Astrocyte (in vitro differentiated cells and primary cell): ENCODE measurements at regions not wholly inside any gene's neighbourhood (a gene's known extent, or its start where the extent isn't known, plus 50 kb on each side); places are given as distances from the start of the nearest gene placed in this dataset.

ENCODE experiments used
- DNase-seq: peaks from one replicate; pipeline ENCODE4 v3.0.0-alpha.2; 2010; ENCODE audit warnings: low read depth
- FAIRE-seq: peaks from 2 replicates; lab custom pipeline; 2011; peaks lifted over from hg19 to GRCh38; lab: Jason Lieb, UNC
- H2AFZ ChIP-seq: 2 replicates; pipeline ENCODE4 v1.6.0; 2012; ENCODE audit warnings: low read depth, low read length, inconsistent platforms
- H3K27ac ChIP-seq: 2 replicates; pipeline ENCODE4 v1.5.1; 2011; ENCODE audit warnings: low read depth, low read length, inconsistent platforms
- H3K27me3 ChIP-seq: 2 replicates; pipeline ENCODE4 v1.6.0; 2011; ENCODE audit warnings: low read length, inconsistent platforms; ENCODE audit not compliant: insufficient read depth
- H3K36me3 ChIP-seq: 2 replicates; pipeline ENCODE4 v1.5.1; 2011; ENCODE audit warnings: low read length, inconsistent platforms; ENCODE audit not compliant: insufficient read depth
- H3K4me1 ChIP-seq: 2 replicates; pipeline ENCODE4 v1.5.1; 2011; ENCODE audit warnings: low read length, inconsistent platforms; ENCODE audit not compliant: insufficient read depth
- H3K4me2 ChIP-seq: 2 replicates; pipeline ENCODE4 v1.6.0; 2012; ENCODE audit warnings: low read length, inconsistent platforms
- H3K4me3 ChIP-seq: 2 replicates; pipeline ENCODE4 v1.5.1; 2011; ENCODE audit warnings: low read depth, mild to moderate bottlenecking, low read length, inconsistent platforms; ENCODE audit not compliant: insufficient read depth
- H3K79me2 ChIP-seq: 2 replicates; pipeline ENCODE4 v1.6.0; 2012; ENCODE audit warnings: mild to moderate bottlenecking, low read length, inconsistent platforms; ENCODE audit not compliant: insufficient read depth
- H3K9ac ChIP-seq: 2 replicates; pipeline ENCODE4 v1.6.0; 2012; ENCODE audit warnings: mild to moderate bottlenecking, low read length, inconsistent platforms
- H3K9me3 ChIP-seq: 2 replicates; pipeline ENCODE4 v1.5.1; 2012; ENCODE audit warnings: low read depth, mild to moderate bottlenecking, low read length, inconsistent platforms; ENCODE audit not compliant: insufficient read depth
- H4K20me1 ChIP-seq: 2 replicates; pipeline ENCODE4 v1.6.0; 2012; ENCODE audit warnings: low read length, inconsistent platforms; ENCODE audit not compliant: insufficient read depth
- H3K27ac Mint-ChIP-seq: one replicate; pipeline ENCODE4 v1.8.0; 2021; ENCODE audit warnings: mild to moderate bottlenecking, mixed read lengths; ENCODE audit not compliant: unreplicated experiment
- H3K27me3 Mint-ChIP-seq: one replicate; pipeline ENCODE4 v1.8.0; 2021; ENCODE audit warnings: low read depth, mixed read lengths; ENCODE audit not compliant: unreplicated experiment
- H3K36me3 Mint-ChIP-seq: one replicate; pipeline ENCODE4 v1.8.0; 2021; ENCODE audit warnings: low read depth, mixed read lengths; ENCODE audit not compliant: unreplicated experiment
- H3K4me1 Mint-ChIP-seq: one replicate; pipeline ENCODE4 v1.8.0; 2021; ENCODE audit warnings: low read depth, mixed read lengths; ENCODE audit not compliant: unreplicated experiment
- H3K4me3 Mint-ChIP-seq: one replicate; pipeline ENCODE4 v1.8.0; 2021; ENCODE audit warnings: mild to moderate bottlenecking, moderate library complexity, mixed read lengths; ENCODE audit not compliant: unreplicated experiment
- H3K9me3 Mint-ChIP-seq: one replicate; pipeline ENCODE4 v1.8.0; 2021; ENCODE audit warnings: mild to moderate bottlenecking, mixed read lengths; ENCODE audit not compliant: unreplicated experiment
- EZH2 ChIP-seq: IDR thresholded peaks from 2 replicates; pipeline ENCODE4 v1.6.1; 2012; ENCODE audit warnings: mild to moderate bottlenecking, low read length, inconsistent platforms; ENCODE audit not compliant: insufficient read depth
- TF ChIP-seq, protein P1 (sequence below): IDR thresholded peaks from 2 replicates; pipeline ENCODE4 v1.5.1; 2011; ENCODE audit warnings: low read depth, mild to moderate bottlenecking, inconsistent platforms, low read length, moderate library complexity; ENCODE audit not compliant: insufficient read depth

DNA sequence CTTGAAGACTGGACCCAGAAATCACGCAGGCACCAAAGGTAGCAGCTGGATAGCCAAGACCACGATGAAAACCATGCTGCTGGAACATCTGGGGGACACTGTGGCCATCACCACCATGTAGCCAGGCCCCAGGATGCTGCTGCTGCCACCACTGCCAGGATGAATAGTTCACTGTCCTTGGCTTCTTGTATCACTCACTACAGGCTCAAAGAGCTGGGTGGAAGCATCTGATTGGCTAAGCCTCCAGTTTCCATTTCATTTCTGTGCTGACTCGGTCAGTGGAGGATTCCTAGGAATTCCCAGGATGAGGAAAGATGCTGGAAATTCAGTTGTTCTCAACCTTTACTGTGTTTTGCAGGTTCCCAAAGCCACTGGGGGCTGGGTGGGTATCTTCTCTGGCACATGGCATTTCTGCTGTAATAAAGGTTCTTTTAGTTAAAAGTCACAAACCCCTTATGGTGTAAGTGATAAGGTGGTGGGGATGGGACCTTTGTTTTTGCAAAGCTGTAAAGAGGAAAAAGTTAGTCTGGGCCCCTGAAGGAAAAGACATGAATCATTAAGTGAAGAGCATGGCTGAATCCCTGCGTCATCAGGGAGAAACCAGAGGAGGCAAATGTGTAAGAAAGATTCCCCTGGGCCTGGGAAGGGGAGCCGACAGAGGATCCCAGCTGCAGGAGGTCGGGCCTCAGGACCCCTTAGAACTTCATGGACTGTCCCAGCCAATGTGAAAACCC is 57.7 kb upstream of the SMOX start:
- TF ChIP-seq EZH2 = no peak
- TF ChIP-seq, protein P1, sequence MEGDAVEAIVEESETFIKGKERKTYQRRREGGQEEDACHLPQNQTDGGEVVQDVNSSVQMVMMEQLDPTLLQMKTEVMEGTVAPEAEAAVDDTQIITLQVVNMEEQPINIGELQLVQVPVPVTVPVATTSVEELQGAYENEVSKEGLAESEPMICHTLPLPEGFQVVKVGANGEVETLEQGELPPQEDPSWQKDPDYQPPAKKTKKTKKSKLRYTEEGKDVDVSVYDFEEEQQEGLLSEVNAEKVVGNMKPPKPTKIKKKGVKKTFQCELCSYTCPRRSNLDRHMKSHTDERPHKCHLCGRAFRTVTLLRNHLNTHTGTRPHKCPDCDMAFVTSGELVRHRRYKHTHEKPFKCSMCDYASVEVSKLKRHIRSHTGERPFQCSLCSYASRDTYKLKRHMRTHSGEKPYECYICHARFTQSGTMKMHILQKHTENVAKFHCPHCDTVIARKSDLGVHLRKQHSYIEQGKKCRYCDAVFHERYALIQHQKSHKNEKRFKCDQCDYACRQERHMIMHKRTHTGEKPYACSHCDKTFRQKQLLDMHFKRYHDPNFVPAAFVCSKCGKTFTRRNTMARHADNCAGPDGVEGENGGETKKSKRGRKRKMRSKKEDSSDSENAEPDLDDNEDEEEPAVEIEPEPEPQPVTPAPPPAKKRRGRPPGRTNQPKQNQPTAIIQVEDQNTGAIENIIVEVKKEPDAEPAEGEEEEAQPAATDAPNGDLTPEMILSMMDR = no peak
- Histone ChIP-seq H3K27me3 (no peaks in the 10 kb centered on the region), H3K4me3 (no peak overlapping the region), H3K4me1 (peaks cover 16% of the 10 kb centered on the region), H3K9me3 (no peaks in the 10 kb centered on the region), H2AFZ (peak overlapping the region; percentile 50), H3K9ac (peak overlapping the region; percentile 86), H3K27ac (peak overlapping the region; percentile 96), H3K4me2 (peak overlapping the region; percentile 51), H3K79me2 (no peaks in the 10 kb centered on the region), H4K20me1 (no peaks in the 10 kb centered on the region), H3K36me3 (no peaks in the 10 kb centered on the region)
- Mint-ChIP-seq H3K27ac (peak overlapping the region; percentile 83), H3K9me3 (peaks cover 7% of the 10 kb centered on the region), H3K4me1 (peaks cover 13% of the 10 kb centered on the region), H3K4me3 (peak overlapping the region; percentile 35), H3K27me3 (no peaks in the 10 kb centered on the region), H3K36me3 (no peaks in the 10 kb centered on the region)
- FAIRE-seq = peak; percentile 5
- peak; percentile 90 for DNase-seq

DNA sequence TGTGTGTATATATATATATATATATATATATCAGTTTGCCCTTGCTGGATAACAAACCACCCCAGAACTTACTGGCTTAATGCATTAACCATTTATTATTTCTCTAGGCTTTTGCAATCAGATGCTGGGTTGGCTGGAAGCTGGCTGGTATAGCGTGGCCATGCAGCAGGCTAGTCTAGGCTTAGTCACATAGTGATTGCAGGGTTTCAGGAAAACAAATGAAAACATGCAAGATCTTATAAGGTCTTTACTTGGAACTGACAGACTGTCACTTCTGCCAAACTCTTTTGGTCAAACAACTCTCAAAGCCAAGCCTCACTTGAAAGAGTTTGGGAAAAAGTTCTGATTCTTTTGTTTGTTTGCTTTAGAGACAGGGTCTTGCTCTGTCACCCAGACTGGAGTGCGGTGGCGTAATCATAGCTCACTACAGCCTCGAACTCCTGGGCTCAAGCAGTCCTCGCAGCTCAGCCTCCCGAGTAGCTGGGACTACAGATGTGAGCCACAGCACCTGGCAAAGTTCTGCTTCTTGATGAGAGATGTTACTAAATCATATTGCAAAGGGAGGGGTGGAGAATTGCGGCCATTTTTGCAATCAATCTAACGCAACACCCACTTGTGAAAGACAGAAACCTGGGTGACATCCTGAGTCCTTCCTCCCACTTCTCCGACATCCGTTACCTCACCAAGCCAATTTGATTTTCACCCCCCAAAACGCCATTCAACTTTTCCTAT is 58.7 kb upstream of the SMOX start:
- no peak for FAIRE-seq
- no peaks in the 10 kb centered on the region for H3K79me2 ChIP-seq
- no peak overlapping the region for H2AFZ ChIP-seq
- TF ChIP-seq, protein P1 = no peak
- TF ChIP-seq EZH2 = no peak
- H3K27me3 ChIP-seq = no peaks in the 10 kb centered on the region
- peaks cover 16% of the 10 kb centered on the region for H3K4me1 ChIP-seq
- Mint-ChIP-seq H3K27me3 (no peaks in the 10 kb centered on the region), H3K4me3 (peak overlapping the region; percentile 64), H3K36me3 (no peaks in the 10 kb centered on the region), H3K4me1 (peaks cover 13% of the 10 kb centered on the region), H3K27ac (peak overlapping the region; percentile 41), H3K9me3 (peaks cover 5% of the 10 kb centered on the region)
- H3K9ac ChIP-seq = peak overlapping the region; percentile 86
- no peak overlapping the region for H3K4me3 ChIP-seq
- no peaks in the 10 kb centered on the region for H3K9me3 ChIP-seq
- H3K4me2 ChIP-seq = peak overlapping the region; percentile 51
- no peak for DNase-seq
- no peaks in the 10 kb centered on the region for H3K36me3 ChIP-seq
- H4K20me1 ChIP-seq = no peaks in the 10 kb centered on the region
- H3K27ac ChIP-seq = peak overlapping the region; percentile 96

DNA sequence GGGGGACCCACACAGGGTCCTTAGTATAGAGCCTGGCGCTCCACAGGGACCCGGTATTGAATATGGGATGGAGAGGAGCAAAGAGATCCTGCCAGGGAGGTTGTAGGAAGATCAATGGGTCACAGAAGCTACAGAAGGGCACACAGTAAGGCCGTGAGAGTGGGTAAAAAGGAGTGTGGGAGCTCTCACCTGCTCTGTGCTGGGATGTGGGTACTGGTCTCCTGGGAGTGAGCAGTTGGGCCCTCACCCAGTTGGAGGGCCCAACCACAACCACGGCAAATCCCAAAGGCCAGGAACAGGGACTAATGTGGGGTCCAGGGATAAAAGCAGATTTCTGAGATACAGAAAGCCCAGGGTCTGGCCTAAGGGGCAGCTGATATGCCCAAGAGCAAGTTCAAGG is 59.9 kb upstream of the SMOX start:
- no peak overlapping the region for H3K4me2 ChIP-seq
- peaks cover 13% of the 10 kb centered on the region for H3K4me1 Mint-ChIP-seq
- H3K36me3 Mint-ChIP-seq = peaks cover 3% of the 10 kb centered on the region
- H3K27me3 Mint-ChIP-seq = no peaks in the 10 kb centered on the region
- H3K27ac ChIP-seq = no peak overlapping the region
- FAIRE-seq (no peak), DNase-seq (no peak)
- H3K27me3 ChIP-seq = no peaks in the 10 kb centered on the region
- no peaks in the 10 kb centered on the region for H4K20me1 ChIP-seq
- H3K36me3 ChIP-seq = no peaks in the 10 kb centered on the region
- H3K4me3 ChIP-seq = no peak overlapping the region
- no peaks in the 10 kb centered on the region for H3K9me3 ChIP-seq
- peaks cover 16% of the 10 kb centered on the region for H3K4me1 ChIP-seq
- no peak overlapping the region for H3K4me3 Mint-ChIP-seq
- no peak for TF ChIP-seq EZH2
- TF ChIP-seq, protein P1 = no peak
- peak overlapping the region; percentile 41 for H3K27ac Mint-ChIP-seq
- H2AFZ ChIP-seq = no peak overlapping the region
- no peak overlapping the region for H3K9ac ChIP-seq
- no peaks in the 10 kb centered on the region for H3K9me3 Mint-ChIP-seq
- H3K79me2 ChIP-seq = no peaks in the 10 kb centered on the region
